HUES6 (cell line): ENCODE measurements at regions not wholly inside any gene's neighbourhood (a gene's known extent, or its start where the extent isn't known, plus 50 kb on each side); places are given as distances from the start of the nearest gene placed in this dataset.

Experiments used
- H3K27ac ChIP-seq: 2 replicates; pipeline ENCODE4 v1.7.0; 2013; ENCODE audit warnings: low read depth, mild to moderate bottlenecking, low read length, inconsistent platforms
- H3K27me3 ChIP-seq: 2 replicates; pipeline ENCODE4 v1.6.1; 2013; ENCODE audit warnings: low read length; ENCODE audit not compliant: control insufficient read depth, insufficient read depth
- H3K36me3 ChIP-seq: 2 replicates; pipeline ENCODE4 v1.6.1; 2013; ENCODE audit warnings: low read length; ENCODE audit not compliant: control insufficient read depth, insufficient read depth
- H3K4me1 ChIP-seq: 2 replicates; pipeline ENCODE4 v1.6.1; 2013; ENCODE audit warnings: low read length; ENCODE audit not compliant: control insufficient read depth, insufficient read depth
- H3K4me3 ChIP-seq: 2 replicates; pipeline ENCODE4 v1.5.1; 2013; ENCODE audit warnings: low read depth, low read length
- H3K9ac ChIP-seq: one replicate; pipeline ENCODE4 v1.6.1; 2013; ENCODE audit warnings: mild to moderate bottlenecking, low read length
- H3K9me3 ChIP-seq: 2 replicates; pipeline ENCODE4 v1.6.1; 2013; ENCODE audit warnings: low read depth, low read length; ENCODE audit not compliant: control insufficient read depth, insufficient read depth

GRCh38 chr18:78565240-78565639 lies 414.4 kb upstream of the SALL3 start:
- no peaks in the 10 kb centered on the region for H3K36me3 ChIP-seq
- no peak overlapping the region for H3K4me3 ChIP-seq
- H3K9me3 ChIP-seq = peaks cover 7% of the 10 kb centered on the region
- no peak overlapping the region for H3K27ac ChIP-seq
- H3K4me1 ChIP-seq = peaks cover 5% of the 10 kb centered on the region; the same call in 1 of the 2 replicates
- no peaks in the 10 kb centered on the region for H3K27me3 ChIP-seq
- no peak overlapping the region for H3K9ac ChIP-seq

DNA sequence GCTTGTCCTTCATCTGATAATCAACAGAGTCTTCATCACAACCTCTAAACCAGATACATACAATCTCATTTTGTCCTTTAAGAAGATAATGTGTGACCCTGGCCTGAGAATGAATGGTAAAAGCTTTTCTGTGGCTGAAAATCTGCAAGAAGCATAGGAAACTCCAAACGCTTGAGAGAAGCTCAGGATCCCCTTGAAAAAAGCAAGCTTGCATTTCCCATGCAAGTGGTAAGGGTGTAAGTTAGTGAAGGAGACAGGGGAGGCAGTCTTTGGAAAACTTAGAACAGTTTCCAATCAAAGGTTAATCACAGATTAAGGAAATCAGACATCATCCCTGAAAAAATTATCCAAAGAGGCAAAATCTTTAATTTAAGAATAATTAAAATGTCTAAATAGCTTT lies 413.6 kb upstream of the SALL3 start:
- Histone ChIP-seq H3K9me3 (peaks cover 7% of the 10 kb centered on the region), H3K9ac (no peak overlapping the region), H3K4me3 (no peak overlapping the region), H3K27ac (no peak overlapping the region), H3K27me3 (no peaks in the 10 kb centered on the region), H3K36me3 (no peaks in the 10 kb centered on the region), H3K4me1 (peaks cover 5% of the 10 kb centered on the region; the same call in 1 of the 2 replicates)

DNA sequence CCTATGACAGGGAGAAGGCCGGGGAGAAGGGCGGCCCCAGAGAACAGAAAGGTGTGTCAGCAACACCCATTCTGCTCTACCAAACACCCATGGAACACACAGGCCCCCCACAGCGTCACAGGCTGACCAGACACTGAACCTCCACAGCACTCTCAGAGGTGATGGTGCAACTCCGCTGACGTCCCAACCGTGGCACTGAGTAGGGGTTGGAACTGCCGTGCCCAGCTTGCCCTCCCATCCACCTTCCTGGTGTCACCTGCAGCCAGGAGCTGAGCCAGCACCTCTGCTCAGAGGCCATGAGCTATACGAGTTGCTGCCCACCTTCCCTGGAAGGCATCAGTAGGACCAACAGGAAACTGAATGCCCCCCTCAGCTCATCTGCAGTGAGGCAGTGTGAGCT lies 412.9 kb upstream of the SALL3 start:
- Histone ChIP-seq H3K36me3 (no peaks in the 10 kb centered on the region), H3K4me3 (no peak overlapping the region), H3K9me3 (peaks cover 7% of the 10 kb centered on the region), H3K4me1 (peaks cover 5% of the 10 kb centered on the region; the same call in 1 of the 2 replicates), H3K27me3 (no peaks in the 10 kb centered on the region), H3K27ac (no peak overlapping the region), H3K9ac (no peak overlapping the region)

DNA sequence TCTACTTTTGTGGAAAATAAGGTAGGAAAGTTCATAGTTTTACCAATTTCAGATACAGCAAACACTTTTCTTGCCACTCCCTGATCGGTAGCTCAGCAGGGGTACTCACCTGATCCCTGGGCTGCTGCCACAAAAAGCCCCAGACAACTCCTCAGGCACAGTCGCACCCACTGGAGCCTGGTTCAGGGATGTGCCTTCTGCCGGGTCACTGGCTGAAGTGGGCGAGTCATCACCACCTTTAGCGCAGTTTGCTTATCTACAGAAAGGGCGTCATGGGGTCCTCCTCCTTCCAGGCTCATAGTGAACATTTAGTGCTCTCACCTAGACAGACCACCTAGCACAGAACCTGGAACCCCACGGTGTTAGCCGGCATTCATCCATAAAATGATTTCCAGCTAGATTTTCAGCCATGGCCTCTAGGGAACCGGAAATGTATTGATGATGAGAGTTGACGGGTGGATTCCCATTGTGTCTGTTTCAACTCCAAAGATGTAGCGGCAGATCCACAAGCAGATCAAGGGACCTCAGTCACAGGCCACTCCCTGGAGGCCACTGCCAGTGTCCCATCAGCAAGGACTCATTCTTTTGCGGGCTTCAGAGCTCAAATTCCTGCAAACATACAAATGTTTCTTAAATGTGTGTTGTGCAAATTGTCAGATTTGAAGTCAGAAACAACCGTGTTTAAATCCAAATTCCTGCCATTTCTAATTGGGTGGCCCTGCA lies 408.4 kb upstream of the SALL3 start:
- peaks cover 35% of the 10 kb centered on the region for H3K9me3 ChIP-seq
- H3K4me1 ChIP-seq = no peaks in the 10 kb centered on the region
- H3K36me3 ChIP-seq = no peaks in the 10 kb centered on the region
- no peaks in the 10 kb centered on the region for H3K27me3 ChIP-seq
- H3K4me3 ChIP-seq = no peak overlapping the region
- no peak overlapping the region for H3K27ac ChIP-seq
- H3K9ac ChIP-seq = no peak overlapping the region

DNA sequence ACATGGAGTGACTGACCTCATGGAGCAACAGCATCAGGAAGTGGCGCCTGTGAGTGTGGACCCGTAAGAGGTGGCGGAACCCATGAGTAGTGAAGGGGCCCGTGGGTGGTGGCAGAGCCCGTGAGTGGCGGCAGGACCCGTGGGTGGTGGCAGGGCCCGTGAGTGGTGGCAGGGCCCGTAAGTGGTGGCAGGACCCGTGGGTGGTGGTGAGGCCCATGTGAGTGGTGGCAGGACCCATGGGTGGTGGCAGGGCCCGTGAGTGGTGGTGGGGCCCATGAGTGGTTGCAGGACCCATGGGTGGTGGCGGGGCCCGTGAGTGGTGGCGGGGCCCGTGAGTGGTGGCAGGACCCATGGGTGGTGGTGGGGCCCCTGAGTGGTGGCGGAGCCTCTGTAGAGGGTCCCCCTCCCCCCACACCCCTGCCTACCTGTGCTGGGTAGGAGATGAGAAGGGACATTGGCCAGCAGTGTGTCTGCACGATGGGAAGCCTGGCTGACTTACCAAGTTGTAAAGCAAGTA lies 407.7 kb upstream of the SALL3 start:
- no peak overlapping the region for H3K27ac ChIP-seq
- H3K4me3 ChIP-seq = no peak overlapping the region
- H3K4me1 ChIP-seq = no peaks in the 10 kb centered on the region
- H3K9ac ChIP-seq = no peak overlapping the region
- no peaks in the 10 kb centered on the region for H3K36me3 ChIP-seq
- H3K9me3 ChIP-seq = peaks cover 38% of the 10 kb centered on the region
- H3K27me3 ChIP-seq = no peaks in the 10 kb centered on the region

DNA sequence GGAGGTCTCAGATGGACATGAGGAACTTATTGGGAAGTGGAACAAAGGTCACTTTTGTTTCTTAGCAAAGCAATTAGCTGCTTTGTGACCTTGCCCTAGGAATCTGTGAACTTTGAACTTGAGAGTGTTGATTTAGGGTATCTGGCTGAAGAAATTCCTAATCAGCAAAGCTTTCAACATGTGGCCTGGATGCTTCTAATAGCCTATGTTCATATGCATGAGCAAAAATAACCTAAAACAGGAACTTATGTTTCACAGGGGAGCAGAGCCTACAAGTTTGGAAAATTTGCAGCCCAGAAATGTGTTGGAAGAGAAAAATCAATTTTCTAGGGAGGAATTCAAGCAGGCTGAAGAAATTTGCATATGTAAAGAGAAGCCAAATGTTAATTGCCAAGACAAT lies 405.8 kb upstream of the SALL3 start:
- Histone ChIP-seq H3K36me3 (no peaks in the 10 kb centered on the region), H3K27ac (no peak overlapping the region), H3K4me1 (no peaks in the 10 kb centered on the region), H3K4me3 (no peak overlapping the region), H3K9ac (no peak overlapping the region), H3K27me3 (no peaks in the 10 kb centered on the region), H3K9me3 (peaks cover 50% of the 10 kb centered on the region)

- Histone ChIP-seq H3K27ac (no peak overlapping the region), H3K9ac (no peak overlapping the region), H3K27me3 (no peaks in the 10 kb centered on the region), H3K36me3 (no peaks in the 10 kb centered on the region), H3K9me3 (peaks cover 48% of the 10 kb centered on the region), H3K4me3 (no peak overlapping the region), H3K4me1 (no peaks in the 10 kb centered on the region)
These were observed 402.7 kb upstream of the SALL3 start for GRCh38 chr18:78576967-78577366.

GRCh38 chr18:78579449-78579848 lies 400.2 kb upstream of the SALL3 start:
- H3K4me3 ChIP-seq = no peak overlapping the region
- no peaks in the 10 kb centered on the region for H3K36me3 ChIP-seq
- no peak overlapping the region for H3K27ac ChIP-seq
- no peaks in the 10 kb centered on the region for H3K27me3 ChIP-seq
- no peak overlapping the region for H3K9ac ChIP-seq
- H3K4me1 ChIP-seq = no peaks in the 10 kb centered on the region
- H3K9me3 ChIP-seq = peaks cover 30% of the 10 kb centered on the region

- H3K4me1 ChIP-seq = no peaks in the 10 kb centered on the region
- H3K27me3 ChIP-seq = no peaks in the 10 kb centered on the region
- no peak overlapping the region for H3K27ac ChIP-seq
- H3K36me3 ChIP-seq = no peaks in the 10 kb centered on the region
- no peak overlapping the region for H3K9ac ChIP-seq
- peaks cover 24% of the 10 kb centered on the region; the same call in 1 of the 2 replicates for H3K9me3 ChIP-seq
- H3K4me3 ChIP-seq = no peak overlapping the region
These were observed 399.6 kb upstream of the SALL3 start for GRCh38 chr18:78579854-78580577.

GRCh38 chr18:78580835-78581339 lies 398.7 kb upstream of the SALL3 start:
- Histone ChIP-seq H3K4me3 (no peak overlapping the region), H3K27me3 (no peaks in the 10 kb centered on the region), H3K4me1 (no peaks in the 10 kb centered on the region), H3K9ac (no peak overlapping the region), H3K9me3 (peaks cover 20% of the 10 kb centered on the region; the same call in 1 of the 2 replicates), H3K27ac (no peak overlapping the region), H3K36me3 (no peaks in the 10 kb centered on the region)

GRCh38 chr18:78582181-78582709 lies 397.4 kb upstream of the SALL3 start:
- no peak overlapping the region for H3K27ac ChIP-seq
- H3K27me3 ChIP-seq = no peaks in the 10 kb centered on the region
- no peaks in the 10 kb centered on the region for H3K4me1 ChIP-seq
- H3K4me3 ChIP-seq = no peak overlapping the region
- H3K9me3 ChIP-seq = peaks cover 11% of the 10 kb centered on the region; the same call in 1 of the 2 replicates
- H3K9ac ChIP-seq = no peak overlapping the region
- no peaks in the 10 kb centered on the region for H3K36me3 ChIP-seq
